HT-29 (cell line): ENCODE measurements at regions not wholly inside any gene's neighbourhood (a gene's known extent, or its start where the extent isn't known, plus 50 kb on each side); places are given as distances from the start of the nearest gene placed in this dataset.

Experiments
- DNase-seq: peaks from one replicate; pipeline ENCODE4 v3.0.0-alpha.2; 2015; ENCODE audit warnings: low spot score

DNA sequence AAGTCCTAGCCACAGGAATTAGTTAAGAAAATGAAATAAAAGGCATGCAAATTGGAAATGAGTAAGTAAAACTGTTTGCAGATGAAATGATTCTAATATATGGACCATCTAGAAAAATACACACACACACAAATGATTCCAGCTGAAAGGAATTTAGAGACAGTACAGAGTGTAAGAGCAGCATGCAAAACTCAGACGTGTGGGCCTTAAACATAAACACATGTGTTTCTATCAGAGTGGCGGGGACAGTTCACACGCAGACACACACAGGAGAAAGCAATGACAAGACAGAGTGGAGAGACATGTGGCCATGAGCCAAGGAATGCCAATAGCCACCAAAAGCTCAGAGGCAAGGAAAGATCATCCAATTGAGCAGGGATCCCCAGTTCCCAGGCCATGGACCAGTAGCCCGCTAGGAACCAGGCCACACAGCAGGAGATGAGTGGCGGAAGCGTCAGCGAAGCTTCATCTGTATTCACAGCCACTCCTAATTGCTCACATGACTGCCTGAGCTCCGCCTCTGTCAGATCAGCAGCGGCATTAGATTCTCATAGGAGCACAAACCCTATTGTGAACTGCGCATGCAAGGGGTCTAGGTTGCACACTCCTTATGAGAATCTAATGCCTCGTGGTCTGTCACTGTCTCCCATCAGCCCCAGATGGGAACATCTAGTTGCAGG is 155.4 kb downstream of the ARL4C start:
- DNase-seq: no peak

DNA sequence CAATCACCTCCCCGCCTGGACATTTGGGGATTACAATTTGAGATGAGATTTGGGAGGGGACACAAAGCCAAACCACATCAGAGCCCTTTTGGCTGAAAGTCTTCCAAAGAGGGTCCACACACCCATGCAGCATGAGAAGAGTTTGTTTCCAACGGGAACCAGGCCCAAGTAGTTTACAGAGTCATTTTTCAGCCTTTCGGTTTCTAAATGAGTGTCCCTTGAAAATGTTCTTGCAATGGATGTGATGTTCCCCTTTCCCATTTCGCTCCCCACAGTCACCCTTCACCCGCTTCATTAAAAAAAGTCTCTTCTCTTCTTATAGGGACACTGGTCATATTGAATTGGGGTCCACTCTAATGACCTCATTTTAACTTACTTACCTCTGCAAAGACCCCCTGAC is 157.4 kb downstream of the ARL4C start:
- DNase-seq: no peak

DNA sequence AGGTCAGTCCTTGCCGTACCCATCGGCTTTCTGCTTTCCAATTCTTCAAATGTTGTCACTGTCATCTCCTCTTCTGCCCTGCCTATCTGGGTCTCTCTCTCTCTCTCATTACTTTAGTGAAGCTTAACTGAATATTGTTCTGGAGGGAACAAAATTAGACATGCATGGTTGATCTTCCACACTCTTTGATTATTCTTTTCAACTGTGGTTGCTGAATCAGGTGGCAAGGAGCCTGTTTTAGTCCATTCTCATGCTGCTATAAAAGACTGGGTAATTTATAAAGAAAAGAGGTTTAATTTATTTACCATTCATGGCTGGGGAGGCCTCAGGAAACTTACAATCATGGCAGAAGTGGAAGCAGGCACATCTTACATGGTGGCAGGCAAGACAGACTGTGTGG is 157.9 kb downstream of the ARL4C start:
- no peak for DNase-seq

- DNase-seq: no peak
These were observed 161.1 kb downstream of the ARL4C start for GRCh38 chr2:234335661-234336228.

DNA sequence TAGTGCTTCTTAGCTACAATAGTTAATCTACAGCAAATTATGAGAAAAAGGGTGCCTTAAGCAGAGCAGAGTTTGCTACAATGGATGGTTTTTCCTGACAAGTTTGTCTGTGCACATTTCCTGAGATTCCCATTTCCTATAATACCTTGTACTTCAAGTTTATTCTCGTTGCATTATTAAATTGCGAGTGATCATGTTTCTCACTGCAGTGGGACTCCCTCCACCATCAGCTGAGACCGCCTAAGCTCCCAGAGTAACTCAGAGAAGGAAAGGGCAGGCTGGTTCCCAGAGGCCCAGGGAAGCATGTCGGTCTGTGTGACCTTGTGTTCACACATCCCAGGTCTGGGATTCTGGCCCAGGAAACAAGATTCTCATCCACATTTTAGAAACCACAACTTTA is 162.1 kb downstream of the ARL4C start:
- DNase-seq: no peak

- DNase-seq: no peak
These were observed 162.7 kb downstream of the ARL4C start for GRCh38 chr2:234334151-234334550.

- no peak for DNase-seq
These were observed 163.4 kb downstream of the ARL4C start for GRCh38 chr2:234333168-234334130.

- no peak for DNase-seq
These were observed 164.9 kb downstream of the ARL4C start for GRCh38 chr2:234331966-234332365.

- DNase-seq: no peak
These were observed 165.3 kb downstream of the ARL4C start for GRCh38 chr2:234331566-234331965.

DNA sequence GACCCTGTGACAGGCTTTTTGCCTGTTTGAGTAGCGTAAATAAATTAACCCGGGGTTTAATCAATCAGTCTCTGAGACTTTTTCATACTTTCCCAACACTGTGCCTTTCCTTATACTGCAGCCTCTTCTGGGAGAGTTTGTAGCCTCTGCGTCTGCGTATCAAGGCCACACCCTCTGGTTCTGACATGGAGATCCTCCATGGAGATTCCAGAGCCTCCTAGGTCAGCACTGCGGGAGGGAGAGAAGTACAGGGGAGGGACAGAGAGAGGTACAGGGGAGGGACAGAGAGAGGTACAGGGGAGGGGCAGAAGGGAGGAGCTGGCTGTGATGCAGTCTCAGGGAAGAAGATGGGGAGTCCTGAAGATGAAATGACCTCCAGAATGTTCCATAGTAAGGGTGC is 166.0 kb downstream of the ARL4C start:
- no peak for DNase-seq

DNA sequence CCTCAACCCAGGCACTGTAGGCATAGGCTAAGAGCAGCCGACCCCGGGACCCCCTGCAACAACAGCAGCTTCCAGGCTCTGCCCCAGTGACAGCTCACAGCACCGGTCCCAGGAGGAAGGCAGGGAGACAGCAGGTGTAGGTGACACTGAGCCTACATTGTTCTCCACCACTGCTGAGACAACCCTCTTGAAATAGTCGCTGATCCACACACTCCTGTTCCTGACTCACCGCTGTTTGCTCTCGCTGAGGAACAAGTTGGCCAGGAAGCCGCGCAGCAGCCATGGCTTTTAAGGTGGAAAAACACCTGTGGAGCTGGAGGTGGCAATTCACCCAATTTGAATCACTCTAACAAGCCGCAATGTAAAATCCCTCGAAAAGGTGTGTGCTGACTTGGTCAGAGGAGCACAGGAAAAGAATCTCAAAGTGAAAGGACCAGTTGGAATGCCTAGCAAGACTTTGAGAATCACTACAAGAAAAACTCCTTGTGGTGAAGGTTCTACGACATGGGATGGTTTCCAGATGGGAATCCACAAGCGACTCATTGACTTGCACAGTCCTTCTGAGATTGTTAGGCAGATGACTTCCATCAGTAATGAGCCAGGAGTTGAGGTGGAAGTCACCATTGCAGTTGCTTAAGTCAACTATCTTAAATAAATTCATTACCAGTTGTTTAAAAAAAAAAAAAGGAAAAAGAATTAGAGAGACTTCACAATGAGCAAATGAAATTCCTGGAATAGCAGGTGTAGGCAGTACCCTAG is 167.5 kb downstream of the ARL4C start:
- no peak for DNase-seq

- DNase-seq: no peak
These were observed 168.4 kb downstream of the ARL4C start for GRCh38 chr2:234328444-234328990.

DNA sequence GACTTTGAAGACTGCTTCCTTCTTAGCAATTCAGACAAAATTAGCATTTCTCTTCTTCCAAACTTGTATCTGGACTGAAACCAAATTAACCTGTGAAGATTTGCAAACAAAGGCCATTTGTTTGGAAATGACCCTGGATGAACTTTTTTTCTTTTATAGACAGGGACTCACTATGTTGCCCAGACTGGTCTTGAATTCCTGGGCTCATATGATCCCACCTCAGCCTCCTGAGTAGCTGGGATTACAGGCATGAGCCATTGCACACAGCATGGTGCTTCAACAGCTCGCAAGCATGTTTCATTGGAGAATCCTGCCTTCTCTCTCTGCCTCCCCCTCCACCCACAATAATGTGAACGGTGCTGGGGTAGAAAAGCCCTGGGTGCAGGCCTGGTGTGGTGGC is 170.2 kb downstream of the ARL4C start:
- no peak for DNase-seq

DNA sequence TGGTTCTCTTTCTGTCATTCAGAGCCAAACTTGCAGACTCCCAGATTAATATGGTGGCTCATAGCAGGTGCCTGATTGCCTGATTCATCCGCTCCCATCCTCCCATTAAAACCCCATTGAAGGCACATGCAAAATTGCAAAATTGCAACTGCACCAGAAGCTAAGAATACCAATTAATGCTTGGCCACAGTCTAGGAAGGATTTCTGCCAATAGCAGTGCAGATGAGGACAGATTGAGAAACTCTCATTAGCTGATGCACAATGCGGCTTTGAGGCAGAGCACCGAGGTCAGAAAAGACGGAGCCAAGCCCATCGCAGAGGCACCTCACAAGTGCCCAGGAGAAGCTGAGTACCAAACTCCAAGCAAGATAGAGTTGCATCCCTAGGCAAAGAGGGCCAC is 172.8 kb downstream of the ARL4C start:
- DNase-seq: no peak

- no peak for DNase-seq
These were observed 174.0 kb downstream of the ARL4C start for GRCh38 chr2:234322766-234323465.

DNA sequence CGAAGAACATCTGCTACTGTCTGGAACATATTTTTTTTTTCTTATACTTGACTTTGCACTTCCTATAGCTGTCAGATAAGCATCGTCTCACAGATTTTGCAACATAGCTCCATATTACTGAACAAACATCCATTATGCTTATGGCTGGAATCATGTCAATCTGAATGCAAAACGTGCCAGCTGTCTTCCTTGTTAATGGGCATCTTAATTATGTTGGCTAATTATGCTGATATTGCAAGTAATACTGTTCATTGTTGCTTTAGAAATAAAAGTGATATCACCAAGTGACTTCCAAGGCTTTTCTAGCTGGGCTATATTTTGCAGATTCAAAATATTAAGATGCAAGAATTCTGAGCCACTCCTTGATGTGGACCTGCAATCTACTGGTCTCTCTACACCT is 176.8 kb downstream of the ARL4C start:
- no peak for DNase-seq

DNA sequence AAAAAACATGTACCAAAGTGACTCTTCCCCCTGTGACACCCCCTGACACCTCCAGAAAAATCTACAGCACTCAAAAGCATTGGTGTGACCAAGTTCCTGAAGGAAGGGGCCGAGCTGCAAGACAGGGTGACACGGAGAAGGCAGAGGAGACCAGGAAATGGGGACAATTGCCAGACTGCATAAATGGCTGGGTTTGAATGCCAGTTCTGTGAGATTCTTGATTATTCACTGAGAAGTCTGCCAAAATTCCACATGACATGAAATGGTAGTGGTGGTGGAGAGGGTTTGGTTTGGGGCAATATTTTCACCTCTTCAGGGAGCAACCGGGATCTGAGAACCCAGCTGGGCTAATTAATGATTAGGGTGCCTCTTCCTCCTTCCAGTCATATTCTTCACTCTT is 178.5 kb downstream of the ARL4C start:
- no peak for DNase-seq

- no peak for DNase-seq
These were observed 183.3 kb downstream of the ARL4C start for GRCh38 chr2:234313558-234313957.

DNA sequence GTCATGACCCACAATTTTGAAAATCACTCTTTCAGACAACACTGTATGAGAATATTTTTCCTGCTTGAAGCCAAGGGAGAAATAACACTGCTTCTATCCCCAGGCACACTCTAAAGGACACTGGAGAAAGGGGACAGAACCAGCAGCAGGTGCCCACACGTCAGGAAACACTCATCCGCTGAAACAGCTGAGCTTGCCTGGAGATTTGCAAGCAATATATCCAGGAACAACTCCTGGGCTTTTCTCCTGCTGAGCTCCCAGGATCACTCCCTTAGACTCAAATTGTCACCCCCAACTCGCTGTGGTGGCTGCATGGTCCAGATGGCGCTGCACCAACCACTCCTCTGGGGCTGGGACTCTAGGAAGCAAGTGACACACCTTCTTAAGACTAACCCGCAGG is 186.7 kb downstream of the ARL4C start:
- no peak for DNase-seq

DNA sequence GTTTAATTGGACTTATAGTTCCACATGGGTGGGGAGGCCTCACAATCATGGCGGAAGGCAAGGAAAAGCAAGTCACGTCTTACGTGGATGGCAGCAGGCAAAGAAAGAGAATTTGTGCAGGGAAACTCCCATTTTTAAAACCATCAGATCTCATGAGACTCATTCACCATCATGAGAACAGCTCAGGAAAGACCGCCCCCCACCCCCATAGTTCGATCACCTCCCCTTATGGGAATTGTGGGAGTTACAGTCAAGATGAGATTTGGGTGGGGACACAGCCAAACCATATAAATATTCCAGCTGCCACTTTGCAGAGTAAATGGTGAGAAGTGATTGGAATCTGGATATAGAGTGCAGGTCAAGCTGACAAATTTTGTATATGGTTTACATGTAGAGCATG is 187.4 kb downstream of the ARL4C start:
- DNase-seq: no peak

DNA sequence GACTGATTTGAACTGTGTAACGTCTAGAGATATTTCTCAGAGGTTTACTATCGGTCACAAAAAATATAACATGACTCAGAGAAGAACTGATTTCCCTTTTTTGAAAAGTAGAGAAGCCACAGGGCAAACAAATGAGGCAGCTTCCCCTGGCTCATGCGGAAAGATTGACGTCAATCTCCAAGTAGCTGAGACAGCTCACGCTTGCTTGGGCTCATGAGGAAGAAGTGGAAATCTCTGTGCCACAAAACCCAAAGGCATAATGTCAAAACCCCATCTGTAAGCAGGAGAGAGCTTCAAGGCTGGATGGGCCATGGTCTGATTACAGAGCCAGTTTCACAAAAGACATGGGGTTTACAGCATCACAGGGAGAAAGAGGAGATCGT is 188.1 kb downstream of the ARL4C start:
- no peak for DNase-seq
